IMR-90 (cell line): ENCODE measurements at regions not wholly inside any gene's neighbourhood (a gene's known extent, or its start where the extent isn't known, plus 50 kb on each side); places are given as distances from the start of the nearest gene placed in this dataset.

ENCODE experiments used
- ATAC-seq: fragments of 200-7000 bp; cut with Tn5 transposase; 2 replicates; pipeline ENCODE4 v1.9.1; 2020; ENCODE audit warnings: low read depth, mild to moderate bottlenecking, moderate library complexity
- BruUV-seq: library from RNA; stranded (reverse); fragments of 400-500 nt; replicated peaks from 2 replicates; lab custom pipeline; 2021; lab: Mats Ljungman, UMichigan
- CTCF ChIA-PET: fragments of 300-600 bp; formaldehyde crosslinking; extraction: SDS; loops from one replicate; lab custom pipeline; 2021; ENCODE audit warnings: antibody characterized with exemption; lab: Yijun Ruan, JAX
- POLR2A ChIA-PET: fragments of 300-600 bp; sonication (Branson Sonifier 250); formaldehyde crosslinking; loops from one replicate; lab custom pipeline; 2022; ENCODE audit warnings: antibody characterized with exemption; ENCODE audit not compliant: unreplicated experiment; lab: Charles Lee
- DNase-seq: peaks from one replicate; pipeline ENCODE4 v3.0.0; 2013
- H2AFZ ChIP-seq: replicated peaks from 2 replicates; pipeline ENCODE3; 2013; ENCODE audit warnings: low read length, mild to moderate bottlenecking; ENCODE audit not compliant: poor library complexity
- H2AK5ac ChIP-seq: 2 replicates; pipeline ENCODE4 v1.6.1; 2013; ENCODE audit warnings: low read depth, low read length, inconsistent platforms
- H2AK9ac ChIP-seq: replicated peaks from 2 replicates; pipeline ENCODE3; 2013; ENCODE audit warnings: mild to moderate bottlenecking, low read depth, low read length, moderate library complexity; ENCODE audit not compliant: poor library complexity
- H2BK120ac ChIP-seq: 2 replicates; pipeline ENCODE4 v1.6.1; 2013; ENCODE audit warnings: low read depth, low read length, inconsistent platforms
- H2BK15ac ChIP-seq: 3 replicates; pipeline ENCODE4 v1.6.1; 2013; ENCODE audit warnings: low read depth, low read length, inconsistent platforms
- H2BK20ac ChIP-seq: 2 replicates; pipeline ENCODE4 v1.6.1; 2013; ENCODE audit warnings: low read depth, mild to moderate bottlenecking, inconsistent platforms, low read length, moderate library complexity
- H2BK5ac ChIP-seq: 2 replicates; pipeline ENCODE4 v1.6.1; 2013; ENCODE audit warnings: mild to moderate bottlenecking, low read depth, low read length, inconsistent platforms; ENCODE audit not compliant: poor library complexity, severe bottlenecking
- H3K14ac ChIP-seq: replicated peaks from 2 replicates; pipeline ENCODE4 v1.6.1; 2013; ENCODE audit warnings: low read depth, low read length, inconsistent platforms
- H3K18ac ChIP-seq: 2 replicates; pipeline ENCODE4 v1.6.1; 2013; ENCODE audit warnings: low read depth, low read length, control low read depth
- H3K23ac ChIP-seq: 2 replicates; pipeline ENCODE4 v1.6.1; 2013; ENCODE audit warnings: low read depth, low read length, inconsistent platforms
- H3K27ac ChIP-seq: 2 replicates; pipeline ENCODE4 v1.5.1; 2013; ENCODE audit warnings: mild to moderate bottlenecking, control low read depth, low read length; ENCODE audit not compliant: insufficient read depth
- H3K27me3 ChIP-seq: 2 replicates; pipeline ENCODE4 v1.6.1; 2013; ENCODE audit warnings: low read length; ENCODE audit not compliant: control insufficient read depth, insufficient read depth
- H3K36me3 ChIP-seq: 2 replicates; pipeline ENCODE4 v1.6.1; 2013; ENCODE audit warnings: low read length, mixed read lengths; ENCODE audit not compliant: control insufficient read depth, insufficient read depth
- H3K4ac ChIP-seq: 2 replicates; pipeline ENCODE4 v1.6.1; 2013; ENCODE audit warnings: low read depth, low read length, inconsistent platforms
- H3K4me1 ChIP-seq: 2 replicates; pipeline ENCODE4 v1.6.1; 2013; ENCODE audit warnings: low read length, mixed read lengths; ENCODE audit not compliant: control insufficient read depth, insufficient read depth
- H3K4me2 ChIP-seq: 2 replicates; pipeline ENCODE4 v1.6.1; 2013; ENCODE audit warnings: low read depth, mild to moderate bottlenecking, control low read depth, low read length, moderate library complexity
- H3K4me3 ChIP-seq: 2 replicates; pipeline ENCODE4 v1.5.1; 2013; ENCODE audit warnings: low read depth, mild to moderate bottlenecking, control low read depth, low read length, moderate library complexity; ENCODE audit not compliant: insufficient read depth
- H3K56ac ChIP-seq: 2 replicates; pipeline ENCODE4 v1.6.1; 2013; ENCODE audit warnings: low read length, inconsistent platforms; ENCODE audit not compliant: insufficient read depth; ENCODE audit errors: extremely low read depth
- H3K79me1 ChIP-seq, 2 experiments: 2 replicates each; pipeline ENCODE4 v1.6.1; 2013; ENCODE audit warnings: low read length in 2 of 2, inconsistent platforms in 1 of 2, low read depth in 1 of 2
- H3K9ac ChIP-seq: 2 replicates; pipeline ENCODE4 v1.6.1; 2013; ENCODE audit warnings: low read depth, low read length, control low read depth
- H3K9me1 ChIP-seq: 2 replicates; pipeline ENCODE4 v1.6.1; 2013; ENCODE audit warnings: low read length, inconsistent platforms; ENCODE audit not compliant: insufficient read depth
- H3K9me3 ChIP-seq: 2 replicates; pipeline ENCODE4 v1.6.1; 2013; ENCODE audit warnings: low read length; ENCODE audit not compliant: control insufficient read depth, insufficient read depth
- H4K20me1 ChIP-seq: 2 replicates; pipeline ENCODE4 v1.6.1; 2013; ENCODE audit warnings: low read length, inconsistent platforms; ENCODE audit not compliant: insufficient read depth
- H4K5ac ChIP-seq: 2 replicates; pipeline ENCODE4 v1.6.1; 2013; ENCODE audit warnings: mild to moderate bottlenecking, low read depth, low read length, control low read depth
- H4K8ac ChIP-seq, 2 experiments: 2 replicates each; pipeline ENCODE4 v1.6.1; 2013; ENCODE audit warnings: low read depth in 2 of 2, low read length in 2 of 2, control low read depth in 1 of 2, inconsistent platforms in 1 of 2
- H4K91ac ChIP-seq: 2 replicates; pipeline ENCODE4 v1.6.1; 2013; ENCODE audit warnings: low read depth, low read length, inconsistent platforms; ENCODE audit not compliant: insufficient read depth
- BHLHE40 ChIP-seq: fragments of 150-350 bp; IDR thresholded peaks from 2 replicates; pipeline ENCODE4 v1.6.1; 2016; ENCODE audit warnings: mild to moderate bottlenecking, low read depth, low read length
- CEBPB ChIP-seq: IDR thresholded peaks from 2 replicates; pipeline ENCODE4 v1.6.1; 2012; ENCODE audit warnings: low read depth, low read length, improper control_type of control experiment
- CHD1 ChIP-seq: IDR thresholded peaks from 2 replicates; pipeline ENCODE4 v1.6.1; 2012; ENCODE audit warnings: low read depth, low read length, improper control_type of control experiment
- CTCF ChIP-seq: conservative IDR thresholded peaks from 2 replicates; pipeline ENCODE4 v1.5.1; 2012; ENCODE audit warnings: mild to moderate bottlenecking, low read depth, low read length, improper control_type of control experiment
- ELK1 ChIP-seq: fragments of 150-350 bp; IDR thresholded peaks from 2 replicates; pipeline ENCODE4 v1.6.1; 2016; ENCODE audit warnings: low read depth, mild to moderate bottlenecking, low read length, moderate library complexity, borderline replicate concordance
- FOS ChIP-seq: fragments of 150-350 bp; IDR thresholded peaks from 2 replicates; pipeline ENCODE4 v1.6.1; 2016; ENCODE audit warnings: low read depth, low read length
- MAFK ChIP-seq: IDR thresholded peaks from 2 replicates; pipeline ENCODE4 v1.6.1; 2012; ENCODE audit warnings: low read depth, low read length, improper control_type of control experiment
- MAZ ChIP-seq: IDR thresholded peaks from 2 replicates; pipeline ENCODE4 v1.6.1; 2012; ENCODE audit warnings: low read depth, mild to moderate bottlenecking, low read length, improper control_type of control experiment, moderate library complexity, borderline replicate concordance
- MXI1 ChIP-seq: IDR thresholded peaks from 2 replicates; pipeline ENCODE4 v1.6.1; 2012; ENCODE audit warnings: low read depth, mild to moderate bottlenecking, low read length, moderate library complexity, borderline replicate concordance
- NFE2L2 ChIP-seq: fragments of 150-350 bp; IDR thresholded peaks from 2 replicates; pipeline ENCODE4 v1.6.1; 2016; ENCODE audit warnings: low read depth, mild to moderate bottlenecking, low read length
- POLR2A ChIP-seq: IDR thresholded peaks from 2 replicates; pipeline ENCODE4 v1.6.1; 2012; ENCODE audit warnings: mild to moderate bottlenecking, low read depth, low read length
- RAD21 ChIP-seq: IDR thresholded peaks from 2 replicates; pipeline ENCODE4 v1.6.1; 2012; ENCODE audit warnings: low read length, improper control_type of control experiment
- RCOR1 ChIP-seq: IDR thresholded peaks from 2 replicates; pipeline ENCODE4 v1.6.1; 2012; ENCODE audit warnings: mild to moderate bottlenecking, low read length, improper control_type of control experiment; ENCODE audit not compliant: insufficient replicate concordance
- RFX5 ChIP-seq: IDR thresholded peaks from 2 replicates; pipeline ENCODE4 v1.8.0; 2012; ENCODE audit warnings: low read depth, mild to moderate bottlenecking, low read length, moderate library complexity
- SMC3 ChIP-seq: fragments of 150-350 bp; IDR thresholded peaks from 2 replicates; pipeline ENCODE4 v1.6.1; 2016; ENCODE audit warnings: low read depth, mild to moderate bottlenecking, antibody characterized with exemption, low read length, moderate library complexity
- USF2 ChIP-seq: fragments of 150-350 bp; IDR thresholded peaks from 2 replicates; pipeline ENCODE4 v1.6.1; 2017; ENCODE audit warnings: mild to moderate bottlenecking, antibody characterized with exemption, low read length, low read depth
- WGBS, 2 experiments: methylation state at CpG; one replicate each; pipeline versions ENCODE4 v1.1.5 to v1.1.7; 2013; ENCODE audit warnings: missing lambda C conversion rate in 2 of 2; ENCODE audit not compliant: insufficient read length in 1 of 2; ENCODE audit errors: extremely low coverage in 2 of 2; 5-methylcytosine and 5-hydroxymethylcytosine counted together
- dilution Hi-C: fragments of 300-500 bp; cut with HindIII; formaldehyde crosslinking; loops from one replicate; pipeline ENCODE4 v1.14.3; 2018; ENCODE audit warnings: low sequenced_read_pairs; ENCODE audit not compliant: unreplicated experiment
- in situ Hi-C: fragments of 300-500 bp; cut with MboI; formaldehyde crosslinking; loops from 3 replicates; pipeline ENCODE4 v1.14.3; 2019; ENCODE audit warnings: low sequenced_read_pairs, inconsistent platforms, mixed read lengths
- intact Hi-C: fragments of 100-400 bp; cut with micrococcal nuclease; formaldehyde crosslinking; loops from 2 replicates; pipeline ENCODE4 v1.10.0; 2022

GRCh38 chr2:129741623-129742022, 237.8 kb upstream of the RAB6C start:
- Histone ChIP-seq H2AFZ (no peak overlapping the region), H3K36me3 (no peaks in the 10 kb centered on the region), H3K23ac (no peak overlapping the region), H3K4ac (no peak overlapping the region), H2AK9ac (no peak overlapping the region), H3K9me1 (no peaks in the 10 kb centered on the region), H2BK5ac (no peak overlapping the region), H4K20me1 (no peaks in the 10 kb centered on the region), H3K4me1 (no peaks in the 10 kb centered on the region), H2BK120ac (no peak overlapping the region), H4K5ac (no peak overlapping the region), H3K4me3 (no peak overlapping the region), H3K9ac (no peak overlapping the region), H3K56ac (no peak overlapping the region), H4K91ac (no peak overlapping the region), H3K18ac (no peak overlapping the region), H3K79me1 (no peaks in the 10 kb centered on the region), H3K27ac (no peak overlapping the region), H3K4me2 (no peak overlapping the region), H2BK15ac (no peak overlapping the region), H2AK5ac (no peak overlapping the region), H3K9me3 (peaks cover 40% of the 10 kb centered on the region), H3K14ac (no peak overlapping the region), H3K27me3 (no peaks in the 10 kb centered on the region), H2BK20ac (no peak overlapping the region), H4K8ac (no peak overlapping the region)
- CTCF ChIA-PET, result no interaction called here
- POLR2A ChIA-PET, result no interaction called here
- ATAC-seq (no peak), DNase-seq (no peak)
- BruUV-seq, result no TSS peak
- 56% methylated on average over 6 of the region's 12 CpGs; no CpG with 5 or more reads in 1 of the 2 experiments for WGBS, 2 experiments
- dilution Hi-C loops (no loop called here), in situ Hi-C loops (no loop called here), intact Hi-C loops (no loop called here)
- TF ChIP-seq RAD21 (no peak), FOS (no peak), USF2 (no peak), MXI1 (no peak), MAZ (no peak), BHLHE40 (no peak), MAFK (no peak), POLR2A (no peak), RCOR1 (no peak), CTCF (no peak), CEBPB (no peak), ELK1 (no peak), NFE2L2 (no peak), SMC3 (no peak), CHD1 (no peak), RFX5 (no peak)
